Umbilical cord (tissue), 1 donor: ENCODE measurements at regions not wholly inside any gene's neighbourhood (a gene's known extent, or its start where the extent isn't known, plus 50 kb on each side); places are given as distances from the start of the nearest gene placed in this dataset.

Experiments
- DNase-seq: peaks from one replicate; pipeline ENCODE4 v3.0.0-alpha.2; 2015; ENCODE audit warnings: low spot score

DNA sequence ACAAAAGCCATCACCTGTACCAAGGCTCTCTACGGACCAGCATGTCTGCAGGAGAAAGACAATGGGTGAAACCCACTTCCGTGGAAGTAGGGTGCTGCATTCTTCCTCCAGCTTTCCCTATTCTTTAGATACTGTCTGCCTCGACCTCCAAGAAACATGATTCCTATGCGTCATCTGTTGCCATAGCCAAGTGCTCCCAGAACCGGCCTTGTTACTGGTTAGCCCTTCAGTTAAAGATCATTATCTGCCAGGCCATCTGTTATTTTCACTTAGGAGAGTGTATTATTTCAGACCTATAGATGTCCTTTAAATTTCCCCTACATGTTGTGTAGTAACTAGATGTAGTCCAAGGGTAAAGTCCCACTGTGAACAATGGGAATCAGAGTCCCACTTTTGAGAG, 89.0 kb upstream of the KIAA1217 start:
- DNase-seq = no peak

DNA sequence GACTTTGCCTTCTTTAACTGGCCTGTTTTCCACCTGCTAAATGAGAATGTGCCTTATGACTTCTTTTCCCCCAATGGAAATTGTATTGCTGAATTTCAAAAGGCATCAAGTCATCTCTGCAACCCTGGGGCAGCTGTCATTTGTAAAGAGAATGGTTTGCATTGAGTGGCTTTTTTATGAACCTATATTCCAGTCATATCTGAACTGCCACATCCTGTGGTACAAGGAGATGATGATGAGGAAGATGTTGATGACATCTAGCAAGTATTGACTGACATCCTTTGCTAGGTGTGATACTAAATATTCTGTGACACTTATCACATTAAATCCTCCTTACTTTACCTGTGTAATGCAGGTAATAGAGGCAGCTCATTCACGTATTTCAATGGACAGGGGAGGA, 88.3 kb upstream of the KIAA1217 start:
- no peak for DNase-seq

DNA sequence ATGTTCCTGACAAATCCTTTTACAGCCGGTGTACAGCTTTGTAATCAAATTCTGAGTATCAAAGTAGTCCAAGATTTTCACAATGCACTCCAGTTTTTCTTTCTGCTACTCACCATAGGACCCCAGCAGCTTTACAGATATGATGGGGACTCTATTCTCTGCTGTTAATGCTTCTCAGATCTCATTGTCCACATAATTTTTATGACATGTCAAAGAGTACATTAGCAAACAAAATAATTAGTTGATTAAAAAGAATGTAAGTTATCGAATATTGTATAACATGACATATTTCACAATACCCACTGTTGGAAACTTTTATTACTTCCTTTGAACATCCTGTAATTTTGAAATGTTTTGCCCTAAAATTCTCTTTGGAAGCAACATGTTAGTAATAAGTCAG, 81.4 kb upstream of the KIAA1217 start:
- DNase-seq = no peak

DNA sequence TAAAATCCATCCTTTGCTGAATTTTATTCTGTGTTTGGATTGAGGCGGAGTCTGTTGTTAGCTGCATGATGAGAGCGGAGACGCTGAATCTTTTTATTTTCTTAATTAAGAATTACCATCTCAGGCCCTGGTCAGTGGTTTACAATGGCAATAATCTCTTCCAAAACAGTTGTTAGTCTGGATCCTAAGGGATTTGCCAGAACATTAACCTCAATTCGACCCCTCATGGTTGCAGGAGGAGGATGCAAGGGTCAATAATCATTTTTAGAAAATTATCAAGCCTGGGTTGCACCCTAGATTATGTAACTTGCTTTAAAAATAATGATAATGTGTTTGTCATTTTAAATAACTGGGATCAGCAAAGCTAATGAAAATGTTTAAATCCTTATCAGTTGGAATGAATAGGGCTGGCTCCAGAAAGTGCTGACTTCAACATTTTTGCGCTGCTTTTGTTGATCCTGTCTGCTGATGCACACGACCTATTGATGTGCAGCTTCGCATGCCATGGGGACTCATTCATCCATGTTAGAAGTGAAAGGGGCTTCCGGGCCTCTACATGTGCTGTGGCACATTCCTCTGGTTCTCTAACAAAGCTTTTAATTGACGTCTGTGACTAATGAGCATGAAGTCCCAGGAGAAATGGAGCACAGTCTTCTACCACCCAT, 80.7 kb upstream of the KIAA1217 start:
- DNase-seq = peak; percentile 69

DNA sequence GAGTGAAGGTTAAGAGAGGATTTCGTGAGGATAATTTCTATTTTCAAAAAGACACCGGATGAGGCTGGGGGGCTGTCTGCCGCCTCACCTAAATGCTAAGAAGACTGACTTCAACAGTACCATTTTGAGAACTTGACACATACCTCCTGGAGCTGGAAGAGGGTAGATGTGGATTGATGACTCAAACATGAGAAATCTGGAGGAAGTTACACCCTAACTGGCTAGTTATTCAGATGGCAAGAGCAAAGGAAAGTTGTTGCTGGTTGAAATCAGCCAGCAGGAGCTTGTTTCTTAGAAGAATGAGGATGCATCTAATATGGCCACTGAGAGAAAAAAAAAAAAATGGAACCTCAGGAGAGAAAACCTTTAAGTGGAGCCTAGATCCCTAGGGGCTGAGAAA, 76.2 kb upstream of the KIAA1217 start:
- DNase-seq = no peak

DNA sequence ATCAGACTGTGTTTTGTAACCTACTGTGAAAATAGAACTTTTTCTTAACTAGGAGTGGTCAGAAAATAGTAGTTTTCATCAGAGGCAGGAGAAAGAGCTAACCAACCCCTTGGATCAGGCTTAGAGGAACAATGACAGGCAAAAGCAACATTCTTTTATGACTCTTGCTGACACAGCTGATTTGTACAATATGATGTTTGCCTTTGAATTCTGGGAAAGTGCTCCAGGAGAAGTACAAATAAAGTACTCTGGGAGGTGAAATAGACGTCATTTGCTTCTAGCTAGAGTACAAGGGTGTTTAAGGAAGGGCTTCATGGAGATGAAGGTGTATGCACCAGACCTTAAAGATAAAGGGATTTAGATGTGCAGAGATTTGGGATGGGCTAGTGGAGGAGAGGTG, 75.1 kb upstream of the KIAA1217 start:
- DNase-seq = no peak

DNA sequence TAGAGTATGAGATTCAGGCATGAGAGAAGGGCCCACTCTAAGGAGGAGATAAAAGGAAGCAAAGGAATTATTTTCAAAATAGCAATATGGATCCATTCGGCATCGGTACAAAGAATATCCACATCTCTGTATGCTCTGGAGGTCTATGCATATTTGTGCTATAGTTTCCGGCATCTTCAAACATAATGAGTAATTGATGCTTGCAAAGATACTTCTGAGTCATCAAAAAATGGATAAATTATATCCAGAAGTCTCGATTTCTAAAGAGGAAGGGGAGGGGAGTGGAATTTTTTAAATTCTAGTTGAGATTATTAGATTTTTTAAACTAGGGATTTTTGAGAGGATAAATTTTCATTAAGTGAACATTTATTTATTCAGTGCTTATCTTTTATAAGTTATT, 72.9 kb upstream of the KIAA1217 start:
- DNase-seq = no peak

DNA sequence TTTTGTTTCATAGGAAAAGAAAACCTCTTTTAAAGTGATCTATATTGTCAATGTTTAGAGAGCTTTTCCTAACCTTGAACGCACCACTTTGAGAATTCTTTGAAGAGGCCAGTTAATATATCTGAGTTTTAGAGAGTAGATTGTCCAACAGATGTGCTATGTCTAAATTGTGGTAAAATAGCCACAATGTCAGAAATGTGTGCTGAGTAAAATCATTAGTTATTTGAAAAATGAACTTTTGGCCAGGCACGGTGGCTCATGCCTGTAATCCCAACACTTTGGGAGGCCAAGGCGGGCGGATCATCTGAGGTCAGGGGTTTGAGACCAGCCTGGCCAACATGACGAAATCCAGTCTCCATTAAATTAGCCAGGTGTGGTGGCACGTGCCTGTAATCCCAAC, 61.6 kb upstream of the KIAA1217 start:
- no peak for DNase-seq

DNA sequence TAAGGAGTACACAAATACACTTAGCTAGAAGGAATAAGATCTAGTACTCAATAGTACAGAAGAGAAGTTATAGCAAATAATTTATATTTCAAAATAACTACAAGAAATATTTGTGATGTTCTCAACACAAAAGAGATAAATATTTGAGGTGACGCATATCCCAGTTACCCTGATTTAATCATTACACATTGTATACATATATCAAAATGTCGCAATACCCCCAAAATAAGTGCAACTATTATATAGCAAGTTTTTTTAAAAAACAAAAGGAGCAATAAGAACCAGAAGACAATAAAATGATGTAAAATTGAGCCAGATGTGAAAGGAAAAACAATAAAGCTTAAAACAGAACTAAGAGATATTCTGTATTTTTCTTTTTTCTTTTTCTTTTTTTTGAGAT, 59.3 kb upstream of the KIAA1217 start:
- DNase-seq = no peak

DNA sequence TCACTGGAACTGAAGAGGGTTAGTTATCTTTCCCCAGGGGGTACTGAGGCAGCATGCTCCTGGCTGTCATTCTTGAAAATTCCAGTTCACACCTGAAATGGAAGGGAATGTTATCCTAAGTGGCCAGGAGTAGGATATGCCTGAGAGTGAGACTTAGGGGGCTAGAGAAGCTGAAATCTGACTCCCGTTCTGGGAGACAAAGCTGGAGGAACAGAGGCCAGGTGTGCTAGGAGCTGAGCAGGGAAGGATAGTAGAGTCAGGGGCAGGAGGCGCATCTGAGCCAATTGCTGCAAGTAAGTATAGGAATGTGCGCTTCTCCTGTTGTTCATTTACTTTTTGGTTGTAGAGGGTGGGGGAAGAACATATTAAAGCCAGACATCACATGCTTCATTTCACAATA, 58.1 kb upstream of the KIAA1217 start:
- DNase-seq = no peak

DNA sequence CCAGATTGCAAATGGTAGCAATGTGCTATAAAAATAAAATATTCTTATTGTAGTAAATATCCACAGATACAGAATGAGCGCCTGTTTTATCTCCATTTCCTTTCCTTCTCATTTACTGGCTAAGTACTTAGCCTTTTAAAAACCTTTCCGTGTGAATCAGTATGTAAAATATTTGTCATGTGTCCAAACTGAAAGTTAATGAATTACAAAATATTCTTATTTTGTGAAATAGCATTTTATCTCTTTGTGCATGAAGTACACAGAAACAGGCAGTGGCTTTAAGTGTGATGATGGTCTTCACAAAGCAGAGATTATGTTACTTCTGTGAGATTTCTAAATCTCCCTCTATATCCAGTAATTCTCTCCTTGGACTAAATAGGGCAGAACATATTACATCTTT, 56.7 kb upstream of the KIAA1217 start:
- peak; percentile 57 for DNase-seq

DNA sequence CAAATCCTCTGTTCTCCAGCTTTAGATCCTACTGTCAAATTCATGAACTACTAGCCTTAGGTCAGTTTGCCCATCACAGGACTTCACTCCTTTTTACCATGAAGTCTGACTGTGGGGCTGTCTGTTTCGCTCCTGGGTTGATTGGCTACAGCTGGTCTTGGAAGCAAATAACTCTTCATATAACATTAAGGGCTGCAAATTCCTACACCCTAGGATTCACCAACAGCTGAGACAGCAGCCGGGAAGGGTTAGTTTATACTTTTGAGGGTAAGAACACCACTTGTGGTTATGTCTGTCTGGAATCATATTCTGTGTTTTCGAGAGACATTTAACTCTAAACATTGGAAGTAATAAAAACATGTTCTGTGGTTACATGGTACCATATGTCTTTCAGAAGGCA, 55.9 kb upstream of the KIAA1217 start:
- no peak for DNase-seq

DNA sequence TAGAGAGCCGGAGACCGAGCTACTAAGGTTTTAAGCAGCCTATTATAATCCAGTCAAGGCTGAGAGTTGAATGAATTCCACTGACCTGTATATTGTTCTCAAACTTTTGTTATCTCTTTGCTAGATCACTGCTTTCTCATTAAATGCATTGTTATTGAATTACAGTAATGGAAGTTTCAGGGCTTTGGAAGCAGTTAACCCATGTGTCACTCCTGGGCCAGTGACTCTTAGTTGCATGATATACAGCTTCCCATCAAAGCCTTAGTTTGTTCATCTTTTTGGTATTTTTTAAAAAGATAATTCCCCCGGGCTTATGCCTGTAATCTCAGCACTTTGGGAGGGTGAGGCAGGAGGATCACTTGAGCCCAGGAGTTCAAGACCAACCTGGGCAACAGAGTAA, 55.4 kb upstream of the KIAA1217 start:
- no peak for DNase-seq

DNA sequence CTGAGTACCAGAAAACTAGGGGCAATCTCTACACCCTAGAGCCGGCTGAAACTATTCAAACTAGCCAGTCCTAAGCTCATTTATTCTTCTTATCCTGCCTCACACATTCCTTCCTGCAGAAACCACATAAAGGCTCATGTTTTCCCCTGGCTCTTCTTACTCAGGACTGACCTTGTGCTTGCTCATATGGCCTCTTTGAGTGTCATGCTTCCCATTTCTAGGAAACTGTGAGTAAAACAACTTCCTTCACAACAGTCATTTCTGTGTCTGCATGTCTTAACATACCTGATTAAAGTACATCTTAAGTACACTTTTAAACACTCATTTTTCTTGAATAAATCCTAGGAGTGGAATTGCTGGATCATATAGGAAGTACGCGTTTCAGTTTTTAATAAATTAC, 52.3 kb upstream of the KIAA1217 start:
- no peak for DNase-seq

DNA sequence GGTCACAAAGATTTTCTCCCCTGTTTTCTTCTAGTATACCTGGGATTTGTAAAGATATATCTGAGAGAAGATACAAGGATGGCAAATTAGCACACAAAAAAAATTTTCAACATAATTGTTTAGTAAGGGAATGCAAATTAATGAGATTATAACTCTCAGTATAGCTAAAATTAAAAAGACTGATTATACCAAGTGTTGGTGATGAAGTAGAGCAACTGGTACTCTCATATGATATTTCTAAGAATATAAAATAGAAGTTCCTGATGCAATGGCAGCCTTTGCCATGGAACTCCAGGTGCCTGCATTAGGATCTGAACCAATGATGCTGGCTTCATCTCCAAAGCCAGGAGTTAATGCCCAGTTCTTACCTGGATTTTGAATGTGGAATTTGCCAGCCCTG, 51.4 kb upstream of the KIAA1217 start:
- DNase-seq = no peak
